DMS114 treated with DMSO at 0.1 percent for 48 hours (cell line): ENCODE measurements at regions not wholly inside any gene's neighbourhood (a gene's known extent, or its start where the extent isn't known, plus 50 kb on each side); places are given as distances from the start of the nearest gene placed in this dataset.

Experiments
- DNase-seq: peaks from one replicate; lab custom pipeline; 2025; ENCODE audit not compliant: unreplicated experiment; lab: John Stamatoyannopoulos, UW

- no peak for DNase-seq
Measured at GRCh38 chr10:28810057-28810870, 132.9 kb downstream of the BAMBI start.

GRCh38 chr10:28811639-28812349 is 134.5 kb downstream of the BAMBI start:
- no peak for DNase-seq

- no peak for DNase-seq
Measured at GRCh38 chr10:28812384-28813372, 135.4 kb downstream of the BAMBI start.

- no peak for DNase-seq
Measured at GRCh38 chr10:28815681-28816080, 138.4 kb downstream of the BAMBI start.

GRCh38 chr10:28822719-28823464 is 145.6 kb downstream of the BAMBI start:
- no peak for DNase-seq

- DNase-seq: no peak
Measured at GRCh38 chr10:28823501-28824075, 146.3 kb downstream of the BAMBI start.

- DNase-seq: no peak
Measured at GRCh38 chr10:28833313-28833712, 156.0 kb downstream of the BAMBI start.

- DNase-seq: no peak
Measured at GRCh38 chr10:28836435-28836743, 159.1 kb downstream of the BAMBI start.

GRCh38 chr10:28837613-28838390 is 160.5 kb downstream of the BAMBI start:
- DNase-seq: no peak

- no peak for DNase-seq
Measured at GRCh38 chr10:28838908-28839307, 161.6 kb downstream of the BAMBI start.

- DNase-seq: no peak
Measured at GRCh38 chr10:28839600-28840007, 162.3 kb downstream of the BAMBI start.

- DNase-seq: no peak
Measured at GRCh38 chr10:28840202-28840601, 162.9 kb downstream of the BAMBI start.

- DNase-seq: no peak
Measured at GRCh38 chr10:28840971-28841370, 163.7 kb downstream of the BAMBI start.

- DNase-seq: no peak
Measured at GRCh38 chr10:28841625-28842024, 164.3 kb downstream of the BAMBI start.

- no peak for DNase-seq
Measured at GRCh38 chr10:28842321-28842720, 165.0 kb downstream of the BAMBI start.

- no peak for DNase-seq
Measured at GRCh38 chr10:28845009-28845682, 167.8 kb downstream of the BAMBI start.

GRCh38 chr10:28849309-28849708 is 172.0 kb downstream of the BAMBI start:
- DNase-seq: no peak

- no peak for DNase-seq
Measured at GRCh38 chr10:28849821-28850220, 172.5 kb downstream of the BAMBI start.

- DNase-seq: no peak
Measured at GRCh38 chr10:28850784-28851183, 173.5 kb downstream of the BAMBI start.
